ENCODE measurements at regions not wholly inside any gene's neighbourhood (a gene's known extent, or its start where the extent isn't known, plus 50 kb on each side); places are given as distances from the start of the nearest gene placed in this dataset.

DNA sequence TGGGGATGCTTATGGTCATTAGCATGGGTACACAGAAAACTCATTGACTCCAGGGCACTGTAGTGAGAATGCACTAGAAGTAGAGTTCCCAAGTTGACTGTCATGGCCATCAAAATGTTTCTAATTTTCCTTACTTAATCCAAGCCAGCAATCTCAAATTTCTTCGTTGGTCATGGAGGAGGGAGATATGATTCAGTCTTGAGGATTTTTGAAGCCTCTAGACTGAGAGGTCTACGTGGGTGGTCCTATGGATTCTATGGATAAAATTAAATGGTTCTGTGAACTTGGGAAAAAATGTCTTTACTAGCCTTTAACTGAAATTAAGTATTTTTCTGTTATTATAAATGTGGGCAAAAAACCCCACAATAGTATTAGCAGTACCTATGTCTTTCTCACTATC is 508.5 kb downstream of the FUT8 start:
- H3K79me2 ChIP-seq = no peaks in the 10 kb centered on the region
- H3K4me1 ChIP-seq (ENCODE audit: insufficient read depth) = no peaks in the 10 kb centered on the region
- no peak overlapping the region for H3K27ac ChIP-seq
- DNase-seq (ENCODE audit: low spot score) = no peak
- H3K36me3 ChIP-seq (replicated peaks; ENCODE audit: insufficient read depth, low read depth) = no peaks in the 10 kb centered on the region
- H3K4me3 ChIP-seq = no peak overlapping the region
- H2AFZ ChIP-seq = no peak overlapping the region
- no peaks in the 10 kb centered on the region for H4K20me1 ChIP-seq (ENCODE audit: insufficient read depth, poor library complexity, severe bottlenecking)
- H3K27me3 ChIP-seq = no peaks in the 10 kb centered on the region
- 82% methylated on average over 2 of the region's 2 CpGs for WGBS (ENCODE audit: low lambda C conversion rate, missing lambda C conversion rate)
- H3K9me3 ChIP-seq (ENCODE audit: low read depth) = no peaks in the 10 kb centered on the region
- H3K4me2 ChIP-seq = no peak overlapping the region
- no peaks in the 10 kb centered on the region for H3K9me2 ChIP-seq (replicated peaks; ENCODE audit: insufficient read depth)
- no peak for TF ChIP-seq EZH2phosphoT487 (IDR thresholded peaks at IDR 0.05; ENCODE audit: low read depth, severe bottlenecking, unreplicated experiment)
- TF ChIP-seq EZH2 (IDR thresholded peaks at IDR 0.05; ENCODE audit: borderline replicate concordance) = no peak
- TF ChIP-seq CTCF (IDR thresholded peaks at IDR 0.05; ENCODE audit: poor library complexity) = no peak

DNA sequence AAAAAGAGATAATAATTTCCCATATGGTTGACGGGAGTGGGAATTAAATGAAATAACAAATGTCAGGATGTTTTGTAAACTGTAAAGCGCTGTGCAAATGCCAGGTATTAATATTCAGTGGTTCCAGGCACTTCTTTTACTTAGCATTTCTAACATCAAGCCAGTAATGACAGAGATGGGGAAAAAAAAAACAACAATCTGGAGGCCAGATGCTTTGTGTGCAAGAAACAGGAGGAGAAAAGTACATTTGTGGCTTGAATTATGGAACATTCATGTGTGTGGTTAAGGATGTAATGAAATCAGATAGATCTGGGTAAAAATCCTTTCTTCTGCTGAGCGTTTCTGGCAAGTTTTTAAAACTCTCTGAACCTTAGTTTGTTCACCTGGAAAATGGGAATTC is 509.6 kb downstream of the FUT8 start:
- Histone ChIP-seq H3K27ac (no peak overlapping the region), H3K36me3 (replicated peaks; ENCODE audit: insufficient read depth, low read depth) (no peaks in the 10 kb centered on the region), H3K9me2 (replicated peaks; ENCODE audit: insufficient read depth) (no peaks in the 10 kb centered on the region), H3K79me2 (no peaks in the 10 kb centered on the region), H3K4me1 (ENCODE audit: insufficient read depth) (no peaks in the 10 kb centered on the region), H3K4me3 (no peak overlapping the region), H3K27me3 (no peaks in the 10 kb centered on the region), H3K9me3 (ENCODE audit: low read depth) (no peaks in the 10 kb centered on the region), H4K20me1 (ENCODE audit: insufficient read depth, poor library complexity, severe bottlenecking) (no peaks in the 10 kb centered on the region), H2AFZ (no peak overlapping the region), H3K4me2 (no peak overlapping the region)
- TF ChIP-seq EZH2 (IDR thresholded peaks at IDR 0.05; ENCODE audit: borderline replicate concordance) (no peak), EZH2phosphoT487 (IDR thresholded peaks at IDR 0.05; ENCODE audit: low read depth, severe bottlenecking, unreplicated experiment) (no peak), CTCF (IDR thresholded peaks at IDR 0.05; ENCODE audit: poor library complexity) (no peak)
- WGBS (ENCODE audit: low lambda C conversion rate, missing lambda C conversion rate) = 74% methylated on average over 3 of the region's 3 CpGs
- no peak for DNase-seq (ENCODE audit: low spot score)

GRCh38 chr14:65926504-65926903 is 514.0 kb downstream of the FUT8 start:
- H4K20me1 ChIP-seq (ENCODE audit: insufficient read depth, poor library complexity, severe bottlenecking) = no peaks in the 10 kb centered on the region
- no peaks in the 10 kb centered on the region for H3K4me1 ChIP-seq (ENCODE audit: insufficient read depth)
- TF ChIP-seq EZH2 (IDR thresholded peaks at IDR 0.05; ENCODE audit: borderline replicate concordance) = no peak
- TF ChIP-seq EZH2phosphoT487 (IDR thresholded peaks at IDR 0.05; ENCODE audit: low read depth, severe bottlenecking, unreplicated experiment) = no peak
- TF ChIP-seq CTCF (IDR thresholded peaks at IDR 0.05; ENCODE audit: poor library complexity) = no peak
- H3K27me3 ChIP-seq = peaks cover 7% of the 10 kb centered on the region
- H3K4me2 ChIP-seq = no peak overlapping the region
- no peaks in the 10 kb centered on the region for H3K36me3 ChIP-seq (replicated peaks; ENCODE audit: insufficient read depth, low read depth)
- no peaks in the 10 kb centered on the region for H3K9me2 ChIP-seq (replicated peaks; ENCODE audit: insufficient read depth)
- H2AFZ ChIP-seq = no peak overlapping the region
- no peaks in the 10 kb centered on the region for H3K9me3 ChIP-seq (ENCODE audit: low read depth)
- H3K4me3 ChIP-seq = no peak overlapping the region
- H3K79me2 ChIP-seq = no peaks in the 10 kb centered on the region
- DNase-seq (ENCODE audit: low spot score) = no peak
- H3K27ac ChIP-seq = no peak overlapping the region
- 62% methylated on average over 6 of the region's 6 CpGs for WGBS (ENCODE audit: low lambda C conversion rate, missing lambda C conversion rate)

All from hepatocyte (in vitro differentiated cells).